ENCODE measurements at regions not wholly inside any gene's neighbourhood (a gene's known extent, or its start where the extent isn't known, plus 50 kb on each side); places are given as distances from the start of the nearest gene placed in this dataset.

GRCh38 chr4:136755531-136755916 is 776.8 kb downstream of the PCDH18 start:
- no peak overlapping the region for H3K4me2 ChIP-seq (ENCODE audit: low read depth, low read length)
- in situ Hi-C loops (cut with MboI; ENCODE audit: low sequenced_read_pairs): no loop called here
- POLR2A ChIA-PET (ENCODE audit: unreplicated experiment): no interaction called here
- TF ChIP-seq SMC3 (IDR thresholded peaks at IDR 0.05; ENCODE audit: low read depth, low read length) (no peak), BHLHE40 (IDR thresholded peaks at IDR 0.05; ENCODE audit: low read depth, low read length) (no peak), RFX5 (IDR thresholded peaks at IDR 0.05; ENCODE audit: low read depth, low read length) (no peak), CEBPB (IDR thresholded peaks at IDR 0.05; ENCODE audit: low read depth, low read length) (no peak), MAZ (IDR thresholded peaks at IDR 0.05; ENCODE audit: borderline replicate concordance, low read depth, low read length) (no peak), NFE2L2 (IDR thresholded peaks at IDR 0.05; ENCODE audit: low read depth, low read length) (no peak), POLR2A (IDR thresholded peaks at IDR 0.05; ENCODE audit: low read depth, low read length) (no peak), MXI1 (IDR thresholded peaks at IDR 0.05; ENCODE audit: borderline replicate concordance, low read depth, low read length) (no peak), RAD21 (IDR thresholded peaks at IDR 0.05; ENCODE audit: low read length) (no peak), FOS (IDR thresholded peaks at IDR 0.05; ENCODE audit: low read depth, low read length) (no peak), MAFK (IDR thresholded peaks at IDR 0.05; ENCODE audit: low read depth, low read length) (no peak), RCOR1 (IDR thresholded peaks at IDR 0.05; ENCODE audit: insufficient replicate concordance, low read length) (no peak)
- TF ChIP-seq, protein P1, sequence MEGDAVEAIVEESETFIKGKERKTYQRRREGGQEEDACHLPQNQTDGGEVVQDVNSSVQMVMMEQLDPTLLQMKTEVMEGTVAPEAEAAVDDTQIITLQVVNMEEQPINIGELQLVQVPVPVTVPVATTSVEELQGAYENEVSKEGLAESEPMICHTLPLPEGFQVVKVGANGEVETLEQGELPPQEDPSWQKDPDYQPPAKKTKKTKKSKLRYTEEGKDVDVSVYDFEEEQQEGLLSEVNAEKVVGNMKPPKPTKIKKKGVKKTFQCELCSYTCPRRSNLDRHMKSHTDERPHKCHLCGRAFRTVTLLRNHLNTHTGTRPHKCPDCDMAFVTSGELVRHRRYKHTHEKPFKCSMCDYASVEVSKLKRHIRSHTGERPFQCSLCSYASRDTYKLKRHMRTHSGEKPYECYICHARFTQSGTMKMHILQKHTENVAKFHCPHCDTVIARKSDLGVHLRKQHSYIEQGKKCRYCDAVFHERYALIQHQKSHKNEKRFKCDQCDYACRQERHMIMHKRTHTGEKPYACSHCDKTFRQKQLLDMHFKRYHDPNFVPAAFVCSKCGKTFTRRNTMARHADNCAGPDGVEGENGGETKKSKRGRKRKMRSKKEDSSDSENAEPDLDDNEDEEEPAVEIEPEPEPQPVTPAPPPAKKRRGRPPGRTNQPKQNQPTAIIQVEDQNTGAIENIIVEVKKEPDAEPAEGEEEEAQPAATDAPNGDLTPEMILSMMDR (conservative IDR thresholded peaks at IDR 0.05; ENCODE audit: low read depth, low read length): no peak
- H2AK9ac ChIP-seq (replicated peaks; ENCODE audit: low read depth, low read length, poor library complexity): no peak overlapping the region
- H3K23ac ChIP-seq (ENCODE audit: low read depth, low read length): no peak overlapping the region
- H3K9me3 ChIP-seq (ENCODE audit: control insufficient read depth, insufficient read depth, low read length): no peaks in the 10 kb centered on the region
- peaks cover 6% of the 10 kb centered on the region; the same call in 1 of the 2 replicates for H3K9me1 ChIP-seq (ENCODE audit: insufficient read depth, low read length)
- WGBS, 2 experiments (ENCODE audit: extremely low coverage in 2 of 2, insufficient read length in 1 of 2): no CpG with 5 or more reads among the region's 1 CpG
- no peak overlapping the region for H2BK120ac ChIP-seq (ENCODE audit: low read depth, low read length)
- no peak overlapping the region for H3K18ac ChIP-seq (ENCODE audit: low read depth, low read length)
- H3K79me1 ChIP-seq (ENCODE audit: low read depth in 1 of 2, low read length in 2 of 2): no peaks in the 10 kb centered on the region
- H3K56ac ChIP-seq (ENCODE audit: extremely low read depth, insufficient read depth, low read length): no peak overlapping the region
- H3K27me3 ChIP-seq (ENCODE audit: control insufficient read depth, insufficient read depth, low read length): no peaks in the 10 kb centered on the region
- no peak overlapping the region for H4K91ac ChIP-seq (ENCODE audit: insufficient read depth, low read depth, low read length)
- no peak overlapping the region for H3K14ac ChIP-seq (replicated peaks; ENCODE audit: low read depth, low read length)
- intact Hi-C loops (cut with micrococcal nuclease): no loop called here
- no peak overlapping the region for H3K9ac ChIP-seq (ENCODE audit: low read depth, low read length)
- H3K4me3 ChIP-seq (ENCODE audit: insufficient read depth, low read depth, low read length): no peak overlapping the region
- H2AFZ ChIP-seq (replicated peaks; ENCODE audit: low read length, poor library complexity): no peak overlapping the region
- H4K5ac ChIP-seq (ENCODE audit: low read depth, low read length): no peak overlapping the region
- CTCF ChIA-PET: interaction anchor here (1.1 kb wide), 1 partner anchor 60 kb away, joined by 3 read pairs; no protein-coding TSS in a partner anchor
- dilution Hi-C loops (cut with HindIII; ENCODE audit: low sequenced_read_pairs, unreplicated experiment): no loop called here
- no peak overlapping the region for H3K4ac ChIP-seq (ENCODE audit: low read depth, low read length)
- no peak overlapping the region for H2BK5ac ChIP-seq (ENCODE audit: low read depth, low read length, poor library complexity, severe bottlenecking)
- H3K36me3 ChIP-seq (ENCODE audit: control insufficient read depth, insufficient read depth, low read length): no peaks in the 10 kb centered on the region
- peaks cover 2% of the 10 kb centered on the region; the same call in 1 of the 2 replicates for H3K4me1 ChIP-seq (ENCODE audit: control insufficient read depth, insufficient read depth, low read length)
- H2AK5ac ChIP-seq (ENCODE audit: low read depth, low read length): no peak overlapping the region
- no peak for DNase-seq
- ATAC-seq (ENCODE audit: low read depth): no peak
- no peak overlapping the region for H3K27ac ChIP-seq (ENCODE audit: insufficient read depth, low read length)
- no peaks in the 10 kb centered on the region for H4K20me1 ChIP-seq (ENCODE audit: insufficient read depth, low read length)
- no TSS peak for BruUV-seq (replicated peaks)
- no peak overlapping the region for H4K8ac ChIP-seq (ENCODE audit: low read depth in 2 of 2, low read length in 2 of 2)
- no peak overlapping the region for H2BK20ac ChIP-seq (ENCODE audit: low read depth, low read length)
- H2BK15ac ChIP-seq (ENCODE audit: low read depth, low read length): no peak overlapping the region

Measured in IMR-90 (cell line).